ENCODE measurements at regions not wholly inside any gene's neighbourhood (a gene's known extent, or its start where the extent isn't known, plus 50 kb on each side); places are given as distances from the start of the nearest gene placed in this dataset.

GRCh38 chr14:44180975-44181374 lies 326.1 kb downstream of the FSCB start:
- TF ChIP-seq CTCF (IDR thresholded peaks at IDR 0.05): no peak
- no peak for TF ChIP-seq POLR2A (IDR thresholded peaks at IDR 0.05)
